Smooth muscle cell (in vitro differentiated cells): ENCODE measurements at regions not wholly inside any gene's neighbourhood (a gene's known extent, or its start where the extent isn't known, plus 50 kb on each side); places are given as distances from the start of the nearest gene placed in this dataset.

ENCODE experiments used
- DNase-seq: peaks from one replicate; lab custom pipeline; 2025; ENCODE audit not compliant: unreplicated experiment; lab: John Stamatoyannopoulos, UW
- H2AFZ ChIP-seq: fragments of 200-600 bp; sonication (generic); 2 replicates; pipeline ENCODE4 v1.6.0; 2016; ENCODE audit warnings: antibody characterized with exemption, low read depth, mild to moderate bottlenecking
- H3F3A ChIP-seq: fragments of 200-600 bp; sonication (generic); 2 replicates; pipeline ENCODE4 v1.6.0; 2017; ENCODE audit warnings: antibody characterized with exemption, low read depth
- H3K27ac ChIP-seq: fragments of 200-600 bp; sonication (generic); 2 replicates; pipeline ENCODE4 v1.5.1; 2016; ENCODE audit warnings: low read depth, mild to moderate bottlenecking
- H3K27me3 ChIP-seq: fragments of 200-600 bp; sonication (generic); 2 replicates; pipeline ENCODE4 v1.6.1; 2016; ENCODE audit warnings: low read depth, mild to moderate bottlenecking
- H3K36me3 ChIP-seq: fragments of 200-600 bp; sonication (generic); 2 replicates; pipeline ENCODE4 v1.5.1; 2016; ENCODE audit warnings: low read depth
- H3K4me1 ChIP-seq: fragments of 200-600 bp; sonication (generic); 2 replicates; pipeline ENCODE4 v1.5.1; 2016; ENCODE audit warnings: low read depth
- H3K4me2 ChIP-seq: fragments of 200-600 bp; sonication (generic); 2 replicates; pipeline ENCODE4 v1.6.0; 2016; ENCODE audit warnings: mild to moderate bottlenecking
- H3K4me3 ChIP-seq: fragments of 200-600 bp; sonication (generic); 2 replicates; pipeline ENCODE4 v1.5.1; 2016; ENCODE audit warnings: mild to moderate bottlenecking
- H3K79me2 ChIP-seq: fragments of 200-600 bp; sonication (generic); 2 replicates; pipeline ENCODE4 v1.6.0; 2016; ENCODE audit warnings: low read depth, mild to moderate bottlenecking
- H3K9ac ChIP-seq: fragments of 200-600 bp; sonication (generic); 2 replicates; pipeline ENCODE4 v1.6.0; 2016; ENCODE audit warnings: low read depth
- H3K9me3 ChIP-seq: fragments of 200-600 bp; sonication (generic); replicated peaks from 2 replicates; pipeline ENCODE4 v1.5.1; 2016; ENCODE audit warnings: low read depth
- H4K20me1 ChIP-seq: fragments of 200-600 bp; sonication (generic); 2 replicates; pipeline ENCODE4 v1.6.0; 2016; ENCODE audit warnings: low read depth
- CTCF ChIP-seq: fragments of 200-600 bp; sonication (generic); IDR thresholded peaks from 2 replicates; pipeline ENCODE4 v1.5.1; 2017; ENCODE audit warnings: borderline replicate concordance, mild to moderate bottlenecking, antibody characterized with exemption; ENCODE audit not compliant: insufficient read depth, poor library complexity, severe bottlenecking
- WGBS: methylation state at CpG from one replicate; pipeline ENCODE4 v1.1.7; 2016; ENCODE audit warnings: low lambda C conversion rate; 5-methylcytosine and 5-hydroxymethylcytosine counted together

- Histone ChIP-seq H3K36me3 (no peaks in the 10 kb centered on the region), H3K27ac (no peak overlapping the region), H3K9me3 (no peaks in the 10 kb centered on the region), H3K4me3 (no peak overlapping the region), H3K4me2 (no peak overlapping the region), H3K4me1 (no peaks in the 10 kb centered on the region), H2AFZ (no peak overlapping the region), H3K27me3 (no peaks in the 10 kb centered on the region), H3F3A (no peaks in the 10 kb centered on the region), H3K9ac (no peak overlapping the region), H3K79me2 (no peaks in the 10 kb centered on the region), H4K20me1 (no peaks in the 10 kb centered on the region)
- TF ChIP-seq CTCF, result no peak
- 77% methylated on average over 3 of the region's 3 CpGs for WGBS
- DNase-seq, result no peak
Measured at GRCh38 chr2:194424683-194425209, 1232.3 kb upstream of the SLC39A10 start.

GRCh38 chr2:194411221-194411620, 1245.8 kb upstream of the SLC39A10 start:
- Histone ChIP-seq H3K9ac (no peak overlapping the region), H3K4me2 (no peak overlapping the region), H3K27ac (no peak overlapping the region), H3K9me3 (no peaks in the 10 kb centered on the region), H3K27me3 (no peaks in the 10 kb centered on the region), H3K4me3 (no peak overlapping the region), H3F3A (no peaks in the 10 kb centered on the region), H3K79me2 (no peaks in the 10 kb centered on the region), H4K20me1 (no peaks in the 10 kb centered on the region), H2AFZ (no peak overlapping the region), H3K4me1 (no peaks in the 10 kb centered on the region), H3K36me3 (no peaks in the 10 kb centered on the region)
- DNase-seq, result no peak
- TF ChIP-seq CTCF, result no peak
- WGBS, result 83% methylated on average over 3 of the region's 3 CpGs

DNA sequence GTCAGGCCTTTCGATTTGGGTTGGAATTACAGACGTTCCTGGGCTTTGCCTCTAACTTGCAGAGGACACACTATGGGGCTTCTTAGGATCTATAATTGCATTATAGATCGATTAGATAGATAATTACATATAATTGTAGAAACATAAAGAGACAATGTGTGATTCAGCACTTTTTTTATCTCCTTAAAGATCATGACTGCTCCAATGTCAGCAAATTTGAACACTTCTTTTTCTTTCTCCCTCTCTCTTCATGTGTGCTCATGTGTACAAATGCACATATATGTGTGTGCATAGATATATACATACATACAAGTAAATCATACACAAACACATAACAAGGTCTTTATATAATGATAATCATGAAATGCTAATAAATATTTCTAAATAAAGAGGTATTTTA, 1261.2 kb upstream of the SLC39A10 start:
- Histone ChIP-seq H3K27me3 (no peaks in the 10 kb centered on the region), H3K27ac (no peak overlapping the region), H3K4me1 (no peaks in the 10 kb centered on the region), H2AFZ (no peak overlapping the region), H3K9ac (no peak overlapping the region), H3K79me2 (no peaks in the 10 kb centered on the region), H3K4me3 (no peak overlapping the region), H3K36me3 (no peaks in the 10 kb centered on the region), H3F3A (no peaks in the 10 kb centered on the region), H3K4me2 (no peak overlapping the region), H3K9me3 (no peaks in the 10 kb centered on the region), H4K20me1 (no peaks in the 10 kb centered on the region)
- DNase-seq, result no peak
- WGBS, result 90% methylated on average over 3 of the region's 3 CpGs
- TF ChIP-seq CTCF, result no peak

DNA sequence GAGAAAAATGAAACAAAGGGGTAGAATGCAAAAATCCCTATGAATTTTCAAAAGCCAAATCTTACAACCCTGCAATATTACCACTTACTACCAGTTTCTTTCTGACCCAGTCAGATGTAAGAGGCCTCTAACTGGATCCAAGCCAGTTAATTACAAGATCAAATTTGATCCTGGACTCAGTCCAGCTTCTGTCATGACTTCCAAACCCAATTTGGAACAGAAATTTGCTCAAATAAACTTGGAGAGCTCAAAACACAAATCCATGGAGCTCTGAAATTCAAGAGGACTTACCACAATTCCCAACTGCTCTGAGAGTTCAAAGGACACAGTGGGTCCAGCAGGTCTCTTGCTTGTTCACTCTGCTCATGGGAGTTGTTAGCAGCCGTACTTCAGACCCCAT, 1271.7 kb upstream of the SLC39A10 start:
- Histone ChIP-seq H3K9ac (no peak overlapping the region), H3K79me2 (no peaks in the 10 kb centered on the region)
- WGBS, result 68% methylated on average over 1 of the region's 1 CpG

More for the DNA sequence above, 1271.7 kb upstream of the SLC39A10 start:
- Histone ChIP-seq H3K4me1 (no peaks in the 10 kb centered on the region), H3K27ac (no peak overlapping the region), H3K4me3 (no peak overlapping the region), H2AFZ (no peak overlapping the region), H3K27me3 (no peaks in the 10 kb centered on the region), H3K36me3 (no peaks in the 10 kb centered on the region), H3K4me2 (no peak overlapping the region), H3K9me3 (peaks cover 16% of the 10 kb centered on the region), H4K20me1 (no peaks in the 10 kb centered on the region), H3F3A (no peaks in the 10 kb centered on the region)
- DNase-seq, result no peak
- no peak for TF ChIP-seq CTCF
